ENCODE measurements at regions not wholly inside any gene's neighbourhood (a gene's known extent, or its start where the extent isn't known, plus 50 kb on each side); places are given as distances from the start of the nearest gene placed in this dataset.

DNA sequence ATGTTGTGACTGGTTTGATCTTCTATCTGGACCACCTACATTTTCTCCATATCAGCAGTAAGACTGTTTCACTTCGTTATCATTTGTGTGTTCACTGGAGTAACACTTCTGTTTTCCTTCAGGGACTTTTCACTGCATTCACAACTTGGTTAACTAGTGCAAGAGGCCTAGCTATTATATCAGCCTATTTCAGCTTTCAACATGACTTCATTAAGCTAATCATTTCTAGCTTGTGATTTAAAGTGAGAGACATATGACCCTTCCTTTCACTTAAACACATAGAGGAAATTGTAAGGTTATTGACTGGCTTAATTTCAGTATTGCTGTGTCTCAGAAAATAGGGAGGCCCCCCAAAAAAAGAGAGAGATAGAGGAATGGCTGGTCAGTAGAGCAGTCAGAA is 622.8 kb upstream of the NRSN1 start:
- H3K4me3 ChIP-seq (ENCODE audit: low read depth, low read length): no peak overlapping the region
- no peaks in the 10 kb centered on the region for H3K27me3 ChIP-seq (ENCODE audit: control insufficient read depth, insufficient read depth, low read length)
- TF ChIP-seq, protein P1, sequence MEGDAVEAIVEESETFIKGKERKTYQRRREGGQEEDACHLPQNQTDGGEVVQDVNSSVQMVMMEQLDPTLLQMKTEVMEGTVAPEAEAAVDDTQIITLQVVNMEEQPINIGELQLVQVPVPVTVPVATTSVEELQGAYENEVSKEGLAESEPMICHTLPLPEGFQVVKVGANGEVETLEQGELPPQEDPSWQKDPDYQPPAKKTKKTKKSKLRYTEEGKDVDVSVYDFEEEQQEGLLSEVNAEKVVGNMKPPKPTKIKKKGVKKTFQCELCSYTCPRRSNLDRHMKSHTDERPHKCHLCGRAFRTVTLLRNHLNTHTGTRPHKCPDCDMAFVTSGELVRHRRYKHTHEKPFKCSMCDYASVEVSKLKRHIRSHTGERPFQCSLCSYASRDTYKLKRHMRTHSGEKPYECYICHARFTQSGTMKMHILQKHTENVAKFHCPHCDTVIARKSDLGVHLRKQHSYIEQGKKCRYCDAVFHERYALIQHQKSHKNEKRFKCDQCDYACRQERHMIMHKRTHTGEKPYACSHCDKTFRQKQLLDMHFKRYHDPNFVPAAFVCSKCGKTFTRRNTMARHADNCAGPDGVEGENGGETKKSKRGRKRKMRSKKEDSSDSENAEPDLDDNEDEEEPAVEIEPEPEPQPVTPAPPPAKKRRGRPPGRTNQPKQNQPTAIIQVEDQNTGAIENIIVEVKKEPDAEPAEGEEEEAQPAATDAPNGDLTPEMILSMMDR (IDR thresholded peaks at IDR 0.05; ENCODE audit: insufficient read depth, low read length, poor library complexity, severe bottlenecking): no peak
- H3K36me3 ChIP-seq (ENCODE audit: control insufficient read depth, insufficient read depth, low read length): no peaks in the 10 kb centered on the region
- no peak for DNase-seq (ENCODE audit: low read depth)

DNA sequence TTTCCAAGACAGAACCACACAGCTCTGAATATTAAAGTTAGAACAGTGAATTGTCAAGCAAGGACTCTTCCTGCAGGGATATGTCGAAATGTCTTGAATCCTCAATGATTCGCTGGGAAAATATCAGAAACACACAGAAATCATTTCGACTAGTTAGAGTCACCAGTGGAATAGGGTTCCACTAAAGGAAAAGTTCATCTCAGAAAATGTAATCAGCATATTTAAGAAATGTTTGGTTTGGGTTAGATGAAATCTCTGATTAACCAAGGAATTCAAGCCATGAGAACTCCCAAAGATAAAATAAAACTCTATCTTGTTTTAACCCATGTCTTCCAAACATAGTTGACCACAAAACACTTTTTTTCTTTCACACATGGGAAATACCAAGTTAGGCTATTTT is 621.0 kb upstream of the NRSN1 start:
- TF ChIP-seq, protein P1 (IDR thresholded peaks at IDR 0.05; ENCODE audit: insufficient read depth, low read length, poor library complexity, severe bottlenecking): no peak
- H3K36me3 ChIP-seq (ENCODE audit: control insufficient read depth, insufficient read depth, low read length): no peaks in the 10 kb centered on the region
- H3K4me3 ChIP-seq (ENCODE audit: low read depth, low read length): no peak overlapping the region
- DNase-seq (ENCODE audit: low read depth): no peak
- no peaks in the 10 kb centered on the region for H3K27me3 ChIP-seq (ENCODE audit: control insufficient read depth, insufficient read depth, low read length)

DNA sequence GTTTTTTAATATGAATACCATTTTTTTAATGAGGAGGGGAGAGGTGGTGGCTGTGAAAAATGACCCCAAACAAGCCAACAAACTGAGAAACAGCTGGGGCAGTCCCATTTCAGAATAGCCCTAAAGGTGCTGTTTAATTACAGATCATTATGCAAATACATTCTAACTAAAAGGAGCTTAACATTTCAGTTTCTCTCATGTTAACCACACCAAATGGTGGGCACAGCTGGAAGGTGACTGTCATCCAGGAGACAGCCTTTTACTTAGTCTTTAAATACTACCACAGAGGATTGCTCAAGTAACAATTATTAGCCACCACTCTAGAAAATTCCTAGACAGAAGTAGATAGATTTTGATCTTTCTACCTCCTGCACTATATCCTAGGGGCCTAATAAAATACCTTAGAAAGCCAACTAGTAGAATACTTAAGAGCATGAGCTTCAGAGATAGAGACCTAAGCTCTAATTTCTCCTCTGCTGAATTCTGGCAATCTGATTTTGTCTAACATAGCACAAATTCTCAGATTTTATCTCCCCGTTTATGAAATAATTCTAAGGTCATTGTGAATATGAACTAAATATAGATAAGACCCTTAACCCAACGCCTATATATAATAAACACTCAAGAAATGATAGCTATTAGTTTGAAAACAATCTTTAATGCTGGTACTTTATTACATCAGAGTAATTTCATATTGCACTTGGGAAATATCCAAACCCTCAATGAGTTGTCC is 615.1 kb upstream of the NRSN1 start:
- Histone ChIP-seq H3K27me3 (ENCODE audit: control insufficient read depth, insufficient read depth, low read length) (no peaks in the 10 kb centered on the region), H3K4me3 (ENCODE audit: low read depth, low read length) (no peak overlapping the region), H3K36me3 (ENCODE audit: control insufficient read depth, insufficient read depth, low read length) (no peaks in the 10 kb centered on the region)
- no peak for DNase-seq (ENCODE audit: low read depth)
- TF ChIP-seq, protein P1 (IDR thresholded peaks at IDR 0.05; ENCODE audit: insufficient read depth, low read length, poor library complexity, severe bottlenecking): no peak

DNA sequence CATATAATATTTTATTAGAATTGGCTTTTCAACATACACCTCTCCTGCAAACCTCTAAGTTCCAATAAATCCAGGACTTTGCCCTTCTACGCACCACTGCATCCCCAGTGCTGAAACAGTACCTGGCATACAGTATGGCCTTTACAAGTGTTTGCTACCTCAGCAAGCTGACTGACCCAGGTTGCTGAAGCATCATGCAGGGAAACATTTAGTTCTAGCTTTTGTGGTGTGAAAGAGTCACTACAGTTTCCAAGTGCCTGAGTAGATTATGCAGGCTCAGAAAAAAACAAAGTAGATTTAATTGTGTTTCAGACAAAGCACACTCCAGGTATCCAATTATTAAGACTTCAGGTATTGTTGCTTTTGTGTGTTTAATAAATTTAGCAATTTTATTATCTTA is 614.2 kb upstream of the NRSN1 start:
- TF ChIP-seq, protein P1 (IDR thresholded peaks at IDR 0.05; ENCODE audit: insufficient read depth, low read length, poor library complexity, severe bottlenecking): no peak
- H3K27me3 ChIP-seq (ENCODE audit: control insufficient read depth, insufficient read depth, low read length): no peaks in the 10 kb centered on the region
- no peaks in the 10 kb centered on the region for H3K36me3 ChIP-seq (ENCODE audit: control insufficient read depth, insufficient read depth, low read length)
- no peak for DNase-seq (ENCODE audit: low read depth)
- H3K4me3 ChIP-seq (ENCODE audit: low read depth, low read length): no peak overlapping the region

DNA sequence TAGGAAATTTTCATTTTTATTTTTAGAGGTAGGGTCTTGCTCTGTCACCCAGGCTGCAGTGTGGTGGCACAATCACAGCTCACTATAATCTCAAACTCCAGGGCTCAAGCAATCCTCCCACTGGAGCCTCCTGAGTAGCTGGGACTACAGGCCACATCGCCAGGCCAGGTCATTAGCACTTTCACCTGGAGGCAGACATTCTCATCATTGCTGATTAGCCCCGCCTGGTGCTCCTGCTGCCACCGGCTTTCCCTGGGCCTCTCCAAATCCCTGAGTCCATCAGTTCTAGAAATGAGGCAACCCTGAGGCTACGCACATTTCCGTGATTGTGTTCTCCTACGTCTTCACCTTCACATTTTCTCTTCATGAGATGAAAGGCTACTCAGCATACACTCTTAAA is 607.7 kb upstream of the NRSN1 start:
- Histone ChIP-seq H3K4me3 (ENCODE audit: low read depth, low read length) (no peak overlapping the region), H3K27me3 (ENCODE audit: control insufficient read depth, insufficient read depth, low read length) (no peaks in the 10 kb centered on the region), H3K36me3 (ENCODE audit: control insufficient read depth, insufficient read depth, low read length) (no peaks in the 10 kb centered on the region)
- no peak for DNase-seq (ENCODE audit: low read depth)
- TF ChIP-seq, protein P1 (IDR thresholded peaks at IDR 0.05; ENCODE audit: insufficient read depth, low read length, poor library complexity, severe bottlenecking): no peak

All from kidney epithelial cell (primary cell).